K562 (cell line): ENCODE measurements at regions not wholly inside any gene's neighbourhood (a gene's known extent, or its start where the extent isn't known, plus 50 kb on each side); places are given as distances from the start of the nearest gene placed in this dataset.

Experiments
- ATAC-seq: fragments of 200-7000 bp; cut with Tn5 transposase; 3 replicates; pipeline ENCODE4 v1.9.1; 2020; ENCODE audit warnings: moderate library complexity
- BruUV-seq: library from RNA; stranded (reverse); fragments of 400-500 nt; replicated peaks from 2 replicates; lab custom pipeline; 2021; lab: Mats Ljungman, UMichigan
- CTCF ChIA-PET: fragments of 300-600 bp; formaldehyde crosslinking; extraction: SDS; loops from one replicate; lab custom pipeline; 2021; ENCODE audit warnings: low intra/inter-chr PET ratio; lab: Yijun Ruan, JAX
- POLR2A ChIA-PET: fragments of 300-600, 350-650 bp; sonication (Branson Sonifier 250); formaldehyde crosslinking; extraction: SDS; loops from one replicate; lab custom pipeline; 2021; ENCODE audit warnings: antibody characterized with exemption, inconsistent platforms; lab: Yijun Ruan, JAX
- DNase-seq, 4 experiments: peaks; one replicate each; pipeline versions ENCODE4 v3.0.0 to v3.0.0-alpha.2; 2011 to 2018; ENCODE audit warnings: low spot score in 3 of 4, mixed read lengths in 3 of 4; ENCODE audit errors: extremely low read depth in 1 of 4
- FAIRE-seq: peaks from 2 replicates; lab custom pipeline; 2011; peaks lifted over from hg19 to GRCh38; lab: Jason Lieb, UNC
- H2AFZ ChIP-seq: 2 replicates; pipeline ENCODE4 v1.6.0; 2011; ENCODE audit warnings: low read depth, low read length, control low read depth, inconsistent platforms
- H3K27ac ChIP-seq: fragments of 200-600 bp; 3 replicates; pipeline ENCODE4 v1.8.0; 2011; ENCODE audit warnings: low read depth, mild to moderate bottlenecking, control low read depth, inconsistent platforms, low read length, moderate library complexity, mixed read lengths; ENCODE audit errors: extremely low read depth
- H3K27me3 ChIP-seq, 2 experiments: fragments of 300-600 bp in 1 of 2; 2 replicates in 1 of 2; 3 replicates in 1 of 2; pipeline versions ENCODE4 v1.6.0 to v1.8.0; 2011; ENCODE audit warnings: inconsistent platforms in 2 of 2, low read length in 2 of 2, mild to moderate bottlenecking in 1 of 2, mixed read lengths in 1 of 2, moderate library complexity in 1 of 2; ENCODE audit not compliant: control insufficient read depth in 2 of 2, insufficient read depth in 2 of 2
- H3K36me3 ChIP-seq: fragments of 300-600 bp; 3 replicates; pipeline ENCODE4 v1.8.0; 2011; ENCODE audit warnings: mild to moderate bottlenecking, low read length, inconsistent platforms; ENCODE audit not compliant: control insufficient read depth, insufficient read depth
- H3K4me1 ChIP-seq, 2 experiments: fragments of 200-600 bp in 1 of 2; replicated peaks in 1 of 2; 2 replicates in 1 of 2; 3 replicates in 1 of 2; pipeline versions ENCODE4 v1.5.1 to v1.8.0; 2011; ENCODE audit warnings: inconsistent platforms in 2 of 2, low read length in 2 of 2, mild to moderate bottlenecking in 1 of 2, mixed read lengths in 1 of 2, moderate library complexity in 1 of 2; ENCODE audit not compliant: control insufficient read depth in 2 of 2, insufficient read depth in 2 of 2
- H3K4me2 ChIP-seq: 2 replicates; pipeline ENCODE4 v1.6.1; 2011; ENCODE audit warnings: low read length, control low read depth, inconsistent platforms, mixed read lengths; ENCODE audit not compliant: insufficient read depth
- H3K4me3 ChIP-seq: fragments of 200-600 bp; sonication (generic), shearing (Covaris generic); 2 replicates; pipeline ENCODE4 v1.5.1; 2016; ENCODE audit warnings: control low read depth, inconsistent platforms
- H3K79me2 ChIP-seq: fragments of 200-600 bp; 3 replicates; pipeline ENCODE4 v1.8.0; 2011; ENCODE audit warnings: low read length, inconsistent platforms; ENCODE audit not compliant: control insufficient read depth, insufficient read depth
- H3K9ac ChIP-seq, 2 experiments: 2 replicates each; pipeline versions ENCODE4 v1.6.0 to v1.6.1; 2011; ENCODE audit warnings: low read depth in 2 of 2, low read length in 2 of 2, control low read depth in 1 of 2, inconsistent platforms in 1 of 2, mild to moderate bottlenecking in 1 of 2, mixed read lengths in 1 of 2; ENCODE audit not compliant: insufficient read depth in 1 of 2
- H3K9me1 ChIP-seq: one replicate; pipeline ENCODE4 v1.6.0; 2011; ENCODE audit warnings: inconsistent platforms, mild to moderate bottlenecking, low read length, moderate library complexity; ENCODE audit not compliant: control insufficient read depth, insufficient read depth
- H3K9me3 ChIP-seq: replicated peaks from 2 replicates; pipeline ENCODE4 v1.5.1; 2011; ENCODE audit warnings: low read depth, low read length, inconsistent platforms; ENCODE audit not compliant: control insufficient read depth, insufficient read depth
- H4K20me1 ChIP-seq: replicated peaks from 2 replicates; pipeline ENCODE4 v1.6.1; 2011; ENCODE audit warnings: low read length, inconsistent platforms, mixed read lengths; ENCODE audit not compliant: control insufficient read depth, insufficient read depth
- ARID1B ChIP-seq: fragments of 450-650 bp; IDR thresholded peaks from 2 replicates; pipeline ENCODE4 v1.6.1; 2016; ENCODE audit warnings: antibody characterized with exemption, mild to moderate bottlenecking, inconsistent platforms
- CBFA2T2 ChIP-seq: fragments of 450-650 bp; conservative IDR thresholded peaks from 2 replicates; pipeline ENCODE4 v1.6.1; 2017; ENCODE audit warnings: mild to moderate bottlenecking
- CREBBP ChIP-seq: IDR thresholded peaks from one replicate; pipeline ENCODE4 v1.6.1; 2012; ENCODE audit warnings: low read depth, mild to moderate bottlenecking, control low read depth, inconsistent platforms, low read length
- DACH1 ChIP-seq: fragments of 450-650 bp; IDR thresholded peaks from 2 replicates; pipeline ENCODE4 v1.6.1; 2018; ENCODE audit not compliant: partially characterized antibody
- DPF2 ChIP-seq: fragments of 450-650 bp; IDR thresholded peaks from 2 replicates; pipeline ENCODE4 v1.6.1; 2016
- E4F1 ChIP-seq: fragments of 250-450 bp; sonication (Bioruptor Pico); IDR thresholded peaks from 2 replicates; pipeline ENCODE4 v1.5.0; 2021; ENCODE audit warnings: mild to moderate bottlenecking, borderline replicate concordance
- FOXK2 ChIP-seq, 2 experiments: fragments of 450-650 bp; IDR thresholded peaks in 1 of 2; conservative IDR thresholded peaks in 1 of 2; 2 replicates each; pipeline ENCODE4 v1.6.1; 2016; ENCODE audit warnings: low read depth in 2 of 2, mild to moderate bottlenecking in 1 of 2
- IFI16 ChIP-seq: fragments of 250-450 bp; sonication (Bioruptor Pico); IDR thresholded peaks from 2 replicates; pipeline ENCODE4 v2.1.2; 2022; ENCODE audit warnings: mild to moderate bottlenecking, inconsistent platforms
- SAFB ChIP-seq: fragments of 200-400 bp; formaldehyde crosslinking; IDR thresholded peaks from 2 replicates; pipeline ENCODE4 v1.6.1; 2017; ENCODE audit warnings: low read depth, low read length, borderline replicate concordance
- SMARCE1 ChIP-seq: fragments of 450-650 bp; IDR thresholded peaks from 2 replicates; pipeline ENCODE4 v1.7.1; 2016; ENCODE audit warnings: mild to moderate bottlenecking
- SNIP1 ChIP-seq: fragments of 450-650 bp; IDR thresholded peaks from 2 replicates; pipeline ENCODE4 v1.7.1; 2017; ENCODE audit warnings: low read depth, mild to moderate bottlenecking
- TAL1 ChIP-seq: fragments of 450-650 bp; IDR thresholded peaks from 2 replicates; pipeline ENCODE4 v1.6.1; 2016; ENCODE audit warnings: mild to moderate bottlenecking
- TEAD4 ChIP-seq, 2 experiments: sonication (generic) in 1 of 2; formaldehyde crosslinking in 1 of 2; IDR thresholded peaks; 2 replicates each; pipeline versions ENCODE4 v1.6.1 to v1.8.0; 2012 to 2022; ENCODE audit warnings: borderline replicate concordance in 1 of 2, inconsistent platforms in 1 of 2, low read length in 1 of 2, mild to moderate bottlenecking in 1 of 2, missing genetic modification reagents in 1 of 2
- TRIM24 ChIP-seq, 2 experiments: fragments of 450-650 bp; IDR thresholded peaks; 2 replicates each; pipeline ENCODE4 v1.6.1; 2016
- ZFX ChIP-seq: sonication (generic); formaldehyde crosslinking; IDR thresholded peaks from 2 replicates; pipeline ENCODE4 v1.8.0; 2022; ENCODE audit warnings: mild to moderate bottlenecking, missing genetic modification reagents, moderate library complexity
- WGBS: fragments of 100-300 bp; shearing (Covaris generic); methylation state at CpG from one replicate; pipeline ENCODE4 v1.1.6; 2016; ENCODE audit warnings: low coverage, mixed read lengths; ENCODE audit not compliant: insufficient coverage; ENCODE audit errors: missing lambda C conversion rate; 5-methylcytosine and 5-hydroxymethylcytosine counted together
- in situ Hi-C: fragments of 300-500 bp; cut with MboI; formaldehyde crosslinking; loops from 4 replicates; pipeline ENCODE4 v1.15.0; 2018; ENCODE audit warnings: inconsistent platforms, mixed read lengths
- intact Hi-C: fragments of 100-400 bp; cut with micrococcal nuclease; formaldehyde crosslinking; loops from 2 replicates; pipeline ENCODE4 v1.14.2; 2022
- TF ChIP-seq, protein P1 (sequence below): fragments of 250-450 bp; sonication (Bioruptor Pico); IDR thresholded peaks from 2 replicates; pipeline ENCODE4 v1.6.1; 2021; ENCODE audit warnings: mild to moderate bottlenecking

DNA sequence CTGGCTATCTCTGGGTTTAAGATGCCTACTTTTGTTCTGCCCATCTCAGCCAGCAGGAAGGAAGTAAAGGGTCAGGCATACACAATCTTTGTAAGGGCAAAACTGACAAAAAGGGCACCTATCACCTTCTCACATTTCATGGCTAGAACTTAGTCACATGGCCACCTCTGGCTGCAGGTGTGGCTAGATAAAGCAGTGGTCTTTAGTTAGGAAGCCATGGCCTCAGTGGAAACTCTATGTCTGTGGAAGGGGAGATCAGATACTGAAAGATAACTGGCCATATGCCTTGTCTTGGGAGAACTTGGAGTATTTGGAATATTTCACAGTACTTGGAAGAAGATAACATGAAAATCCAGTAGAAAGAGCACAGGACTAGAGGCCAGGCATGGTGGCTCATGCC is 80.7 kb upstream of the TBL1XR1 start (continued):
- TF ChIP-seq IFI16 (CRISPR knock-in tag) (no peak), ARID1B (peak; percentile 63), TRIM24 (IDR thresholded peaks at IDR 0.05) (peak in 1 of 2 experiments; percentile 25; a peak in 2 of 4 replicates), TAL1 (peak; percentile 58), SMARCE1 (0 out of 2 replicates have a peak, but pooled peaks have one; percentile 17), DPF2 (peak; percentile 37; the same call in 1 of the 2 replicates), ZFX (CRISPR knock-in tag) (no peak), CBFA2T2 (peak; percentile 69)

DNA sequence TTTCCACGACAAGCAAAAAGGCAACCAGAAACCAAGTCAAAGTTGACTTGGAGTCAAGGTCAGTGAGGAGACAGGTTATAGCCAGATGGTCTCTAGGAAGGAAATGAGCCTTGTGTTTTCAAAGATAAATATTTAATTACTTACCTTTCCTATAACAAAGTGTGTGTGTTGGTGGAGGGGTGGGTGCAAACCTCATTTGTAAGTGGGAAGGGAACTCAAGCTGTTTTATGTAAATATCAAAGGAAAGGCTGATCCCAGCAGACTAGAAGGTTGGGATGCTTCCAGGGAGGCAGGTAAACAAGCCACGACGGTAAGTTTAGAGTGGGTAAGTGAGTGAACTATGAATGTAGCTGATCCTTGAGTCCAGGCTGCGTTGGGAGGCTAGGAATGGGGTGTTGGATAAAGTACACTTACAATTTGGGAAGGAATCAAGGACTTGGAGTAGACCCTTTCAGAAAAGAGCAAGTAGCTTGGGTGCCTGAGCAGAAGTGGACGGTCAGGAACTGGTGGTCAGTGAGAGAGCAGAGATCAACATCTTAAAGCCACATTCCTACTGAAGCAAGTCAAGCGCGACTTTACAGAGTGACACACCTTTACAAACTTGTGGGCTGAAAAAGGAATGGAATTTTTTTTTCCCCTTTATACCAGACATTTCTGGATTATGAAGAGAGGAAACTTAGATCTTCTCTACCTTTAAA is 82.0 kb upstream of the TBL1XR1 start:
- DNase-seq (peak in 2 of 4 experiments; percentile 24 to 30), ATAC-seq (peak; percentile 13; the same call in 1 of the 3 replicates), FAIRE-seq (peak; percentile 60)
- Histone ChIP-seq H3K27me3 (no peaks in the 10 kb centered on the region), H3K9ac (peak overlapping the region in 1 of 2 experiments; percentile 1; a peak in 1 of 4 replicates), H3K36me3 (no peaks in the 10 kb centered on the region), H3K9me3 (no peaks in the 10 kb centered on the region), H4K20me1 (no peaks in the 10 kb centered on the region), H3K79me2 (no peaks in the 10 kb centered on the region), H3K27ac (peak overlapping the region; percentile 25; the same call in 2 of the 3 replicates), H3K4me1 (peaks cover 9 to 35% of the 10 kb centered on the region in 2 experiments), H2AFZ (peak overlapping the region; percentile 65), H3K4me3 (no peak overlapping the region), H3K9me1 (no peaks in the 10 kb centered on the region), H3K4me2 (peak overlapping the region; percentile 21; the same call in 1 of the 2 replicates)
- intact Hi-C loops: no loop called here
- ChIA-PET POLR2A (interaction anchor here (0.7 kb wide), 1 partner anchor 1609 kb away, joined by 3 read pairs; no protein-coding TSS in a partner anchor), CTCF (no interaction called here)
- BruUV-seq: no TSS peak
- 29% methylated on average over 7 of the region's 7 CpGs for WGBS
- TF ChIP-seq TEAD4 (IDR thresholded peaks at IDR 0.05; ENCODE audit: low read length) (peak; percentile 14; the same call in 1 of the 2 replicates), TEAD4 (CRISPR knock-in tag; IDR thresholded peaks at IDR 0.05; ENCODE audit: borderline replicate concordance) (no peak), IFI16 (CRISPR knock-in tag) (no peak), SNIP1 (no peak), E4F1 (CRISPR knock-in tag) (no peak), CREBBP (no peak), FOXK2 (conservative IDR thresholded peaks at IDR 0.05 in 1 of 2, IDR thresholded peaks at IDR 0.05 in 1 of 2; ENCODE audit: low read depth in 2 of 2) (peak in 1 of 2 experiments; percentile 28; a peak in 2 of 4 replicates), DACH1 (no peak), SAFB (no peak)
- TF ChIP-seq, protein P1, sequence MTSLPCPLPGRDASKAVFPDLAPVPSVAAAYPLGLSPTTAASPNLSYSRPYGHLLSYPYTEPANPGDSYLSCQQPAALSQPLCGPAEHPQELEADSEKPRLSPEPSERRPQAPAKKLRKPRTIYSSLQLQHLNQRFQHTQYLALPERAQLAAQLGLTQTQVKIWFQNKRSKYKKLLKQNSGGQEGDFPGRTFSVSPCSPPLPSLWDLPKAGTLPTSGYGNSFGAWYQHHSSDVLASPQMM: no peak
- in situ Hi-C loops: no loop called here
